Ascending aorta (tissue), 2 donors: ENCODE measurements at regions not wholly inside any gene's neighbourhood (a gene's known extent, or its start where the extent isn't known, plus 50 kb on each side); places are given as distances from the start of the nearest gene placed in this dataset.

Experiments
- DNase-seq, 2 donors: peaks; one replicate each; pipeline ENCODE4 v3.0.0-alpha.2; 2019; ENCODE audit warnings: low spot score in 2 of 2
- H3K27ac ChIP-seq, 2 donors: fragments of 200-600 bp; sonication (generic); one replicate each; pipeline ENCODE4 v1.5.1; 2016 to 2017; ENCODE audit warnings: mild to moderate bottlenecking in 1 of 2
- H3K27me3 ChIP-seq: fragments of 200-600 bp; sonication (generic); one replicate; pipeline ENCODE4 v1.5.1; 2017
- H3K36me3 ChIP-seq, 2 donors: fragments of 200-600 bp; sonication (generic); one replicate each; pipeline ENCODE4 v1.5.1; 2016
- H3K4me1 ChIP-seq, 2 donors: fragments of 200-600 bp; sonication (generic); one replicate each; pipeline ENCODE4 v1.5.1; 2016 to 2017; ENCODE audit warnings: mild to moderate bottlenecking in 1 of 2
- H3K4me3 ChIP-seq, 2 donors: fragments of 200-600 bp; sonication (generic); one replicate each; pipeline ENCODE4 v1.5.1; 2016 to 2017; ENCODE audit warnings: mild to moderate bottlenecking in 1 of 2
- H3K9me3 ChIP-seq, 2 donors: fragments of 200-600 bp; sonication (generic); one replicate each; pipeline ENCODE4 v1.5.1; 2016
- intact Hi-C: fragments of 100-400 bp; cut with DNase I; formaldehyde crosslinking; loops from one replicate; pipeline ENCODE4 v1.15.1; 2023
- TF ChIP-seq, protein P1 (sequence below), 3 experiments: fragments of 200-600 bp in 2 of 3; fragments of 450-650 bp in 1 of 3; sonication (generic) in 2 of 3; IDR thresholded peaks; one replicate each; pipeline ENCODE4 v1.5.1; 2016 to 2019; ENCODE audit warnings: antibody characterized with exemption in 3 of 3, mild to moderate bottlenecking in 1 of 3, moderate library complexity in 1 of 3

DNA sequence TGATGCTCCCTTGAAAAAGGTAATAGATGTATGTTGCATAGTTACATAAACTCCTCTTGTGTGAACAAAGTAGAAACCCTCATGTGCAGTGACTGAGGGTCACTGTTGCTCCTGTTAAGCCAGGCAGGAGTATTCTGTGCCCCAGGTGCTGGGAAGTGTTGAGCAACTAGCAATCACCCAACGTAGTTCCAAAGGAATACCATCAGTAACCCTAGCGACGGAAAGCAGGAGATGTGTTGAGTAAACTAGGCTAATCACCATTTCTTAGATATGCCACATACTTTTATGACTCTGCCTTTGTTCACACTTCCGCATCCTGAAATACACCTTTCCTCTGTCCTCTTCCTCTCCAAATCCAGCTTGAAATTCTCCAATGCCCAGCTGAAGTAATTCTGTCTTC is 50.9 kb upstream of the TAB3 start:
- no peaks in the 10 kb centered on the region for H3K36me3 ChIP-seq
- no peak overlapping the region for H3K4me3 ChIP-seq
- no peaks in the 10 kb centered on the region for H3K9me3 ChIP-seq
- TF ChIP-seq, protein P1, sequence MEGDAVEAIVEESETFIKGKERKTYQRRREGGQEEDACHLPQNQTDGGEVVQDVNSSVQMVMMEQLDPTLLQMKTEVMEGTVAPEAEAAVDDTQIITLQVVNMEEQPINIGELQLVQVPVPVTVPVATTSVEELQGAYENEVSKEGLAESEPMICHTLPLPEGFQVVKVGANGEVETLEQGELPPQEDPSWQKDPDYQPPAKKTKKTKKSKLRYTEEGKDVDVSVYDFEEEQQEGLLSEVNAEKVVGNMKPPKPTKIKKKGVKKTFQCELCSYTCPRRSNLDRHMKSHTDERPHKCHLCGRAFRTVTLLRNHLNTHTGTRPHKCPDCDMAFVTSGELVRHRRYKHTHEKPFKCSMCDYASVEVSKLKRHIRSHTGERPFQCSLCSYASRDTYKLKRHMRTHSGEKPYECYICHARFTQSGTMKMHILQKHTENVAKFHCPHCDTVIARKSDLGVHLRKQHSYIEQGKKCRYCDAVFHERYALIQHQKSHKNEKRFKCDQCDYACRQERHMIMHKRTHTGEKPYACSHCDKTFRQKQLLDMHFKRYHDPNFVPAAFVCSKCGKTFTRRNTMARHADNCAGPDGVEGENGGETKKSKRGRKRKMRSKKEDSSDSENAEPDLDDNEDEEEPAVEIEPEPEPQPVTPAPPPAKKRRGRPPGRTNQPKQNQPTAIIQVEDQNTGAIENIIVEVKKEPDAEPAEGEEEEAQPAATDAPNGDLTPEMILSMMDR (IDR thresholded peaks at IDR 0.05), result no peak
- intact Hi-C loops, result no loop called here
- no peaks in the 10 kb centered on the region for H3K27me3 ChIP-seq
- no peaks in the 10 kb centered on the region for H3K4me1 ChIP-seq
- H3K27ac ChIP-seq, result no peak overlapping the region
- no peak for DNase-seq
